Cardiac fibroblast (primary cell): ENCODE measurements at regions not wholly inside any gene's neighbourhood (a gene's known extent, or its start where the extent isn't known, plus 50 kb on each side); places are given as distances from the start of the nearest gene placed in this dataset.
A peak's percentile ranks its signal among the peaks of the same experiment; 100 is the strongest.

Experiments
- DNase-seq, 2 donors: peaks; one replicate each; pipeline versions ENCODE4 v3.0.0 to v3.0.0-alpha.2; 2010; ENCODE audit warnings: low read depth in 2 of 2
- H3K4me3 ChIP-seq, 2 donors: replicated peaks in 1 of 2; 1 replicate in 1 of 2; 2 replicates in 1 of 2; pipeline ENCODE4 v1.5.1; 2011; ENCODE audit warnings: low read depth in 2 of 2, low read length in 2 of 2, mild to moderate bottlenecking in 2 of 2, moderate library complexity in 1 of 2
- TF ChIP-seq, protein P1 (sequence below): IDR thresholded peaks from one replicate; pipeline ENCODE4 v1.5.1; 2011; ENCODE audit warnings: low read depth, mild to moderate bottlenecking, low read length, inconsistent platforms

DNA sequence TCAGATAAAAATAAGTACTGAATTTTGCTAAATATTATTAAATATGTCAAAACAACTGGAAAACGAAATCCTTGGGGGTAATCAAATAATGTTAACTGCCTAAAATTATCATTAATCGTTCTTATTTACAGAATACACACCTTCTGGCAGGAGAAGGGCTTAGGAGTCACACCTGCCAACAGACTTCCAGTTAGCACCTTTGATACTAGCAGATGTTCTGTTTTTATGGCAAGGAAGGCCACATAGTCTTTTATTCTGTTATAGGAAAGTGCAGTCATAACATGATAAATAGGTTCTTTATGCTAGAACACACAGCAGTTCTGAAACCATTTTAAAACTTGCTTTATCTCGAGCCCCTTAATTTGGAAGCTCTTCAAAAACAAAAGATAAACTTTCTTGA lies 464.1 kb downstream of the UTRN start:
- DNase-seq, result no peak
- no peak overlapping the region for H3K4me3 ChIP-seq
- TF ChIP-seq, protein P1, sequence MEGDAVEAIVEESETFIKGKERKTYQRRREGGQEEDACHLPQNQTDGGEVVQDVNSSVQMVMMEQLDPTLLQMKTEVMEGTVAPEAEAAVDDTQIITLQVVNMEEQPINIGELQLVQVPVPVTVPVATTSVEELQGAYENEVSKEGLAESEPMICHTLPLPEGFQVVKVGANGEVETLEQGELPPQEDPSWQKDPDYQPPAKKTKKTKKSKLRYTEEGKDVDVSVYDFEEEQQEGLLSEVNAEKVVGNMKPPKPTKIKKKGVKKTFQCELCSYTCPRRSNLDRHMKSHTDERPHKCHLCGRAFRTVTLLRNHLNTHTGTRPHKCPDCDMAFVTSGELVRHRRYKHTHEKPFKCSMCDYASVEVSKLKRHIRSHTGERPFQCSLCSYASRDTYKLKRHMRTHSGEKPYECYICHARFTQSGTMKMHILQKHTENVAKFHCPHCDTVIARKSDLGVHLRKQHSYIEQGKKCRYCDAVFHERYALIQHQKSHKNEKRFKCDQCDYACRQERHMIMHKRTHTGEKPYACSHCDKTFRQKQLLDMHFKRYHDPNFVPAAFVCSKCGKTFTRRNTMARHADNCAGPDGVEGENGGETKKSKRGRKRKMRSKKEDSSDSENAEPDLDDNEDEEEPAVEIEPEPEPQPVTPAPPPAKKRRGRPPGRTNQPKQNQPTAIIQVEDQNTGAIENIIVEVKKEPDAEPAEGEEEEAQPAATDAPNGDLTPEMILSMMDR, result no peak

DNA sequence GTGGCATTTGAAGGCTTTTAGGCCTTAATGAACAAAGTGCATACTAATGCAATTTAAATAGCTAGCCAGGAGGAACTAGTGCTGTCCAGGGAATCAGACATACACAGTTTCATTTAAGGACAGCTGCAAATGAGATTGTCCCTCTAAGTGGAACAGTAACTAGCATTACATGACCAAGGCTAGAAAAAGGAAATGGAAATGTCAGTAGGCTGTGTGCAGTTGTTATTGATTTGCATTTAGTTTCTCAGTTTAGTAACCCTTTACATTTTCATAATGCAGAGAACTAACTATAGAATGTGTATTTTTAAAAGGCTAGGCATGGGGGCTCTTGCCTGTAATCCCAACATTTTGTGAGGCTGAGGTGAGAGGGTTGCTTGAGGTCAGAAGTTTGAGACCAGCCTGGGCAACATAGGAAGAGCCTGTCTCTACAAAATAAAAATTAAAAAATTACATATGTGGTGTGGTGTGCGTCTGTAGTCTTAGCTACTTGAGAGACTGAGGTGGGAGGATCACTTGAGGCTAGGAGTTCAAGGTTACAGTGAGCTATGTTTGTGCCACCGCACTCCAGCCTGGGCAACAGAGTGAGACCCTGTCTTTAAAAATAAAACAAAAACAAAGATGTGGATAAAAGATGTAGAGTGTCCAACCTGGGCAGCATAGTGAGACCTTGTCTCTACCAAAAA lies 468.0 kb downstream of the UTRN start:
- TF ChIP-seq, protein P1, result no peak
- H3K4me3 ChIP-seq, result no peak overlapping the region
- no peak for DNase-seq

DNA sequence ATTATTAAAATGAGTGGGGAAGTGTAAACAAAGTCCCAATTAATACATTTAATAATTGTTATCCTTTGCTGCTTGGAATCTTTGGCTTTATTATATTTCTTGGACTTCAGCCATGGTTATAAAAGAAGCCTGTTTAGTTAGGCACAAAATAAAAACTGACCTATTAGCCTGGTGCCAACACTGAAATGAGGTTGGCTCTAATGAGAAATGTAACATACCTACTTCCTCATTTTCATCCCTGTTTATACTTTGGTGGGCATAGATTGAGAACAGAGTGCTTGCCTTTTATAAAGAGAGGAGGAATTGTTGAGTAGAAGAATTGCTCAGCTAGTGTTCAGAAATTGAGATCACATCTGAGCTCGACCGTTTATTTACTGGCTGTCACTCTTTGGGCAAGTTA lies 471.3 kb downstream of the UTRN start:
- H3K4me3 ChIP-seq, result no peak overlapping the region
- TF ChIP-seq, protein P1, result no peak
- no peak for DNase-seq

DNA sequence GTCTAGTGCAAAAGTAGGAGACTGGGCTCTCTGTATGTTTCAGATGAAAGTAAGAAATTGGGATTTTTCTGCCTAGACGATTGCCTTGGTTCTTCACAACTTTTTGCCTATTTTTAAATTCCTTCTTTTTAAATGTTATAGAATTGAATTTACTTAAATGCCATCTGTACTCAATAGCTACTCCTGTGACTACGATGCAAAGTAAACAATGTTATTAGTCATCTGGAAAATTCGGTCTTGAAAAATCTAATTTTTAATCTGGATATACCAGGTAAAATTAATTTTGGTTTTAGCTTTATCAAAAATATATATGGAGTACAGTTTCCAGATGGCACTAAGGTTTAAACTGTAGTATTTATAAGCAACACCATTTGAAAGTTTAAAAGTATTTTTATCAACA lies 472.2 kb downstream of the UTRN start:
- TF ChIP-seq, protein P1, result no peak
- H3K4me3 ChIP-seq, result no peak overlapping the region
- DNase-seq, result no peak

DNA sequence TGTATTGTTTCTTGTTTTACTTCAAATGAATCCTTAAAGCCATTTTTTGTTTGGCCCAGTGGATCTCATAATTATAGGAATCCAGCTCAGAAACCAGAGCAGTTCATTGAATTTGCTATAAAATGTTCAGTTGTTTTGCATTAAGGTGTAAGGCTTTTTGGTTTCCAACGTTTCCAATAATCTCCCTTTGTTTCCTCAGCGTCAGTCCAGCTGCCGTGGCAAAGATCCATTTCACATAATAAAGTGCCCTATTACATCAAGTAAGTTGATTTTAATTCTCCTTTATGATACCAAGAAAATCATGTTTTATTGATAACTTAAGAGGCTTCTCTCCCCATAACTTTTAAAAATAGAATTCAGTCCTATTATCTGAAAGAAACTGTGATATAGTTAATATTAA lies 472.6 kb downstream of the UTRN start:
- TF ChIP-seq, protein P1, result no peak

DNA sequence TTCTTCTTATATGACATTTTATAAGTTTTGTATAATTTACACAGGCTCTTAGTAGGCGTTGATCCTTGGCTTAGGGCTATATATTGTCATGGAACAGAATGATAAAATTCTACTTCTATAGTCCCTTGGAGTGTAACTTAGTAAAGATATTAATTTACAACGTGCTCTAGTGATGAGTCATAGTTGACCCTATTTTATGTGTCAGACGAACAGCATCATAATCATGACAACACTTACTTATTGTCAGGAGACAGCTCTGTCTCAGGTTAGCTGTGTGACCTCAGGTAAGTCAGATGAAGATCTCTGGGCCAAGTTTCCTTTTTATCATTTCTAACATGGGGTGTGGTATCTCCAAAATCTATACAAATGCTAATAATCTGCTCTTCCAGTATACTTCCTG lies 473.5 kb downstream of the UTRN start:
- peak; percentile 18 to 51 for DNase-seq
- TF ChIP-seq, protein P1, result no peak
- H3K4me3 ChIP-seq, result no peak overlapping the region

More for the DNA sequence above, 472.6 kb downstream of the UTRN start:
- DNase-seq, result no peak
- no peak overlapping the region for H3K4me3 ChIP-seq

DNA sequence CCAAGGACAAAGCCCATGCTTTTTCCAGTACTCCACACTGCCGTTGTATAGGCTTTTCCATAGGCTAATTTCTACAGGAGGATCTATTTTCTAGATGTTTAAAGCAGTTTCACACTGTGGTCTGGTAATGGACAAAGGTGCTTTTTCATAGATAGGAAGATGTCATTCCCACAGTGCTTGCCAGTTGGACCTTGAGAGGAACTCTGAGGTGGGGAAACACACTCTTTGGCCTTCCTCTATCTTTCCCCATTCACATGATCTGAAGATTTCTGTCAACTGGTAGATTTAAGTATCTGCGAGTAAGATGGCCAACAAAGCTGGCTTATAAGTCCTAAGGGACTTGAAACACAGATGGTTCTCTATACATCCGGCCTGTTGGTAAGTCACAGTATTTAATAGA lies 477.3 kb downstream of the UTRN start:
- DNase-seq, result no peak
- no peak overlapping the region for H3K4me3 ChIP-seq
- TF ChIP-seq, protein P1, result no peak
